ENCODE measurements at regions not wholly inside any gene's neighbourhood (a gene's known extent, or its start where the extent isn't known, plus 50 kb on each side); places are given as distances from the start of the nearest gene placed in this dataset.

DNA sequence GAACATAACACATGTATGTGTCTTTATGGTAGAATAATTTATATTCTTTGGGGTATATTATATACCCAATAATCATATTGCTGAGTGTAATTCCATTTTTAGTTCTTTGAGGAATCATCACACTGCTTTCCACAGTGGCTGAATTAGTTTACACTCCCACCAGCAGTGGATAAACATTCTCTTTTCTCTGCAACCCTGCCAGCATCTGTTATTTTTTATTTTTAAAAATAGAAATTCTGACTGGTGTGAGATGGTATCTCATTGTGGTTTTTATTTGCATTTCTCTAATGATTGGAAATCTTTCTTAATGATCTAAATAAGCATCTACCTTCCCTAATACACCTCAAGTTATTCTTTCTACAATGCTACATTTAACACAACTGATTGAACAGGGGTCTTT lies 346.2 kb upstream of the LYPLAL1 start:
- TF ChIP-seq, protein P1, sequence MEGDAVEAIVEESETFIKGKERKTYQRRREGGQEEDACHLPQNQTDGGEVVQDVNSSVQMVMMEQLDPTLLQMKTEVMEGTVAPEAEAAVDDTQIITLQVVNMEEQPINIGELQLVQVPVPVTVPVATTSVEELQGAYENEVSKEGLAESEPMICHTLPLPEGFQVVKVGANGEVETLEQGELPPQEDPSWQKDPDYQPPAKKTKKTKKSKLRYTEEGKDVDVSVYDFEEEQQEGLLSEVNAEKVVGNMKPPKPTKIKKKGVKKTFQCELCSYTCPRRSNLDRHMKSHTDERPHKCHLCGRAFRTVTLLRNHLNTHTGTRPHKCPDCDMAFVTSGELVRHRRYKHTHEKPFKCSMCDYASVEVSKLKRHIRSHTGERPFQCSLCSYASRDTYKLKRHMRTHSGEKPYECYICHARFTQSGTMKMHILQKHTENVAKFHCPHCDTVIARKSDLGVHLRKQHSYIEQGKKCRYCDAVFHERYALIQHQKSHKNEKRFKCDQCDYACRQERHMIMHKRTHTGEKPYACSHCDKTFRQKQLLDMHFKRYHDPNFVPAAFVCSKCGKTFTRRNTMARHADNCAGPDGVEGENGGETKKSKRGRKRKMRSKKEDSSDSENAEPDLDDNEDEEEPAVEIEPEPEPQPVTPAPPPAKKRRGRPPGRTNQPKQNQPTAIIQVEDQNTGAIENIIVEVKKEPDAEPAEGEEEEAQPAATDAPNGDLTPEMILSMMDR (IDR thresholded peaks at IDR 0.05), result no peak
- TF ChIP-seq, protein P2, sequence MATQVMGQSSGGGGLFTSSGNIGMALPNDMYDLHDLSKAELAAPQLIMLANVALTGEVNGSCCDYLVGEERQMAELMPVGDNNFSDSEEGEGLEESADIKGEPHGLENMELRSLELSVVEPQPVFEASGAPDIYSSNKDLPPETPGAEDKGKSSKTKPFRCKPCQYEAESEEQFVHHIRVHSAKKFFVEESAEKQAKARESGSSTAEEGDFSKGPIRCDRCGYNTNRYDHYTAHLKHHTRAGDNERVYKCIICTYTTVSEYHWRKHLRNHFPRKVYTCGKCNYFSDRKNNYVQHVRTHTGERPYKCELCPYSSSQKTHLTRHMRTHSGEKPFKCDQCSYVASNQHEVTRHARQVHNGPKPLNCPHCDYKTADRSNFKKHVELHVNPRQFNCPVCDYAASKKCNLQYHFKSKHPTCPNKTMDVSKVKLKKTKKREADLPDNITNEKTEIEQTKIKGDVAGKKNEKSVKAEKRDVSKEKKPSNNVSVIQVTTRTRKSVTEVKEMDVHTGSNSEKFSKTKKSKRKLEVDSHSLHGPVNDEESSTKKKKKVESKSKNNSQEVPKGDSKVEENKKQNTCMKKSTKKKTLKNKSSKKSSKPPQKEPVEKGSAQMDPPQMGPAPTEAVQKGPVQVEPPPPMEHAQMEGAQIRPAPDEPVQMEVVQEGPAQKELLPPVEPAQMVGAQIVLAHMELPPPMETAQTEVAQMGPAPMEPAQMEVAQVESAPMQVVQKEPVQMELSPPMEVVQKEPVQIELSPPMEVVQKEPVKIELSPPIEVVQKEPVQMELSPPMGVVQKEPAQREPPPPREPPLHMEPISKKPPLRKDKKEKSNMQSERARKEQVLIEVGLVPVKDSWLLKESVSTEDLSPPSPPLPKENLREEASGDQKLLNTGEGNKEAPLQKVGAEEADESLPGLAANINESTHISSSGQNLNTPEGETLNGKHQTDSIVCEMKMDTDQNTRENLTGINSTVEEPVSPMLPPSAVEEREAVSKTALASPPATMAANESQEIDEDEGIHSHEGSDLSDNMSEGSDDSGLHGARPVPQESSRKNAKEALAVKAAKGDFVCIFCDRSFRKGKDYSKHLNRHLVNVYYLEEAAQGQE (IDR thresholded peaks at IDR 0.05), result no peak
- TF ChIP-seq JUNB (IDR thresholded peaks at IDR 0.05) (no peak), RNF2 (IDR thresholded peaks at IDR 0.05; ENCODE audit: borderline replicate concordance, low read depth) (no peak), SREBF2 (IDR thresholded peaks at IDR 0.05) (no peak), RFX5 (IDR thresholded peaks at IDR 0.05) (no peak), POLR2A (IDR thresholded peaks at IDR 0.05; ENCODE audit: low read length) (no peak), NR3C1 (IDR thresholded peaks at IDR 0.05) (no peak), ZC3H11A (IDR thresholded peaks at IDR 0.05) (no peak), CHD4 (IDR thresholded peaks at IDR 0.05; ENCODE audit: borderline replicate concordance) (no peak), JUN (IDR thresholded peaks at IDR 0.05) (no peak)
- TF ChIP-seq, protein P3, sequence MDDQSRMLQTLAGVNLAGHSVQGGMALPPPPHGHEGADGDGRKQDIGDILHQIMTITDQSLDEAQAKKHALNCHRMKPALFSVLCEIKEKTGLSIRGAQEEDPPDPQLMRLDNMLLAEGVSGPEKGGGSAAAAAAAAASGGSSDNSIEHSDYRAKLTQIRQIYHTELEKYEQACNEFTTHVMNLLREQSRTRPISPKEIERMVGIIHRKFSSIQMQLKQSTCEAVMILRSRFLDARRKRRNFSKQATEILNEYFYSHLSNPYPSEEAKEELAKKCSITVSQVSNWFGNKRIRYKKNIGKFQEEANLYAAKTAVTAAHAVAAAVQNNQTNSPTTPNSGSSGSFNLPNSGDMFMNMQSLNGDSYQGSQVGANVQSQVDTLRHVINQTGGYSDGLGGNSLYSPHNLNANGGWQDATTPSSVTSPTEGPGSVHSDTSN (IDR thresholded peaks at IDR 0.05), result no peak
- TF ChIP-seq, protein P4, sequence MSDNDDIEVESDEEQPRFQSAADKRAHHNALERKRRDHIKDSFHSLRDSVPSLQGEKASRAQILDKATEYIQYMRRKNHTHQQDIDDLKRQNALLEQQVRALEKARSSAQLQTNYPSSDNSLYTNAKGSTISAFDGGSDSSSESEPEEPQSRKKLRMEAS (IDR thresholded peaks at IDR 0.05), result no peak
- TF ChIP-seq, protein P5, sequence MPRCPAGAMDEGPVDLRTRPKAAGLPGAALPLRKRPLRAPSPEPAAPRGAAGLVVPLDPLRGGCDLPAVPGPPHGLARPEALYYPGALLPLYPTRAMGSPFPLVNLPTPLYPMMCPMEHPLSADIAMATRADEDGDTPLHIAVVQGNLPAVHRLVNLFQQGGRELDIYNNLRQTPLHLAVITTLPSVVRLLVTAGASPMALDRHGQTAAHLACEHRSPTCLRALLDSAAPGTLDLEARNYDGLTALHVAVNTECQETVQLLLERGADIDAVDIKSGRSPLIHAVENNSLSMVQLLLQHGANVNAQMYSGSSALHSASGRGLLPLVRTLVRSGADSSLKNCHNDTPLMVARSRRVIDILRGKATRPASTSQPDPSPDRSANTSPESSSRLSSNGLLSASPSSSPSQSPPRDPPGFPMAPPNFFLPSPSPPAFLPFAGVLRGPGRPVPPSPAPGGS (IDR thresholded peaks at IDR 0.05), result no peak
